OCI-LY7 (cell line): ENCODE measurements at regions not wholly inside any gene's neighbourhood (a gene's known extent, or its start where the extent isn't known, plus 50 kb on each side); places are given as distances from the start of the nearest gene placed in this dataset.

Source experiments
- BruUV-seq: library from RNA; stranded (reverse); fragments of 400-500 nt; replicated peaks from 2 replicates; lab custom pipeline; 2021; lab: Mats Ljungman, UMichigan
- CTCF ChIA-PET: fragments of 300-600 bp; sonication (Branson Sonifier 250); formaldehyde crosslinking; loops from one replicate; lab custom pipeline; 2022; ENCODE audit warnings: antibody characterized with exemption; ENCODE audit not compliant: unreplicated experiment; lab: Charles Lee
- POLR2A ChIA-PET: fragments of 300-600 bp; sonication (Branson Sonifier 250); formaldehyde crosslinking; loops from one replicate; lab custom pipeline; 2022; ENCODE audit warnings: antibody characterized with exemption; lab: Charles Lee
- DNase-seq: peaks from one replicate; pipeline ENCODE4 v3.0.0-alpha.2; 2015; ENCODE audit warnings: low spot score
- H2AFZ ChIP-seq: fragments of 200-600 bp; sonication (generic), shearing (Covaris generic); 2 replicates; pipeline ENCODE4 v1.6.1; 2014; ENCODE audit warnings: mild to moderate bottlenecking, antibody characterized with exemption, low read length, moderate library complexity
- H3K27ac ChIP-seq: fragments of 200-600 bp; sonication (generic); 2 replicates; pipeline ENCODE4 v1.5.1; 2014; ENCODE audit warnings: mixed run types, low read depth, mild to moderate bottlenecking, moderate library complexity, low read length, inconsistent platforms; ENCODE audit not compliant: poor library complexity, severe bottlenecking
- H3K36me3 ChIP-seq: fragments of 200-600 bp; sonication (generic); 2 replicates; pipeline ENCODE4 v1.6.1; 2014; ENCODE audit warnings: mild to moderate bottlenecking, antibody characterized with exemption, low read length, moderate library complexity, mixed read lengths; ENCODE audit not compliant: insufficient read depth
- H3K4me1 ChIP-seq: fragments of 200-600 bp; sonication (generic); 2 replicates; pipeline ENCODE4 v1.5.1; 2014; ENCODE audit warnings: mild to moderate bottlenecking, low read length; ENCODE audit not compliant: insufficient read depth, poor library complexity, severe bottlenecking
- H3K4me2 ChIP-seq: fragments of 200-600 bp; sonication (generic); 2 replicates; pipeline ENCODE4 v1.6.1; 2014; ENCODE audit warnings: mild to moderate bottlenecking, low read length
- H3K4me3 ChIP-seq: fragments of 200-600 bp; sonication (generic); 2 replicates; pipeline ENCODE4 v1.5.1; 2014; ENCODE audit warnings: mild to moderate bottlenecking, low read depth, low read length; ENCODE audit not compliant: poor library complexity, severe bottlenecking
- H3K79me2 ChIP-seq: fragments of 200-600 bp; sonication (generic); 2 replicates; pipeline ENCODE4 v1.6.1; 2016; ENCODE audit warnings: low read depth, mild to moderate bottlenecking, low read length, moderate library complexity, mixed read lengths; ENCODE audit not compliant: insufficient read depth
- H3K9me2 ChIP-seq: fragments of 200-600 bp; sonication (generic); 2 replicates; pipeline ENCODE4 v1.6.1; 2016; ENCODE audit warnings: mild to moderate bottlenecking, low read length, mixed read lengths; ENCODE audit not compliant: insufficient read depth
- H3K9me3 ChIP-seq: fragments of 200-600 bp; sonication (generic); 2 replicates; pipeline ENCODE4 v1.6.1; 2014; ENCODE audit warnings: mild to moderate bottlenecking, mixed run types, low read length, mixed read lengths
- H4K20me1 ChIP-seq: fragments of 200-600 bp; sonication (generic); 2 replicates; pipeline ENCODE4 v1.6.1; 2014; ENCODE audit warnings: mild to moderate bottlenecking, antibody characterized with exemption, low read length, moderate library complexity, mixed read lengths; ENCODE audit not compliant: insufficient read depth
- EZH2phosphoT487 ChIP-seq: fragments of 200-600 bp; sonication (generic); IDR thresholded peaks from 2 replicates; pipeline ENCODE4 v1.6.1; 2018; ENCODE audit warnings: low read depth, borderline replicate concordance, mild to moderate bottlenecking, mixed run types, antibody characterized with exemption, low read length, moderate library complexity, mixed read lengths
- intact Hi-C: fragments of 100-400 bp; cut with micrococcal nuclease; formaldehyde crosslinking; loops from one replicate; pipeline ENCODE4 v1.10.0; 2022; ENCODE audit not compliant: unreplicated experiment
- TF ChIP-seq, protein P1 (sequence below): fragments of 200-600 bp; sonication (generic); conservative IDR thresholded peaks from 2 replicates; pipeline ENCODE4 v1.5.1; 2014; ENCODE audit warnings: mild to moderate bottlenecking, antibody characterized with exemption, low read length, moderate library complexity, mixed read lengths

DNA sequence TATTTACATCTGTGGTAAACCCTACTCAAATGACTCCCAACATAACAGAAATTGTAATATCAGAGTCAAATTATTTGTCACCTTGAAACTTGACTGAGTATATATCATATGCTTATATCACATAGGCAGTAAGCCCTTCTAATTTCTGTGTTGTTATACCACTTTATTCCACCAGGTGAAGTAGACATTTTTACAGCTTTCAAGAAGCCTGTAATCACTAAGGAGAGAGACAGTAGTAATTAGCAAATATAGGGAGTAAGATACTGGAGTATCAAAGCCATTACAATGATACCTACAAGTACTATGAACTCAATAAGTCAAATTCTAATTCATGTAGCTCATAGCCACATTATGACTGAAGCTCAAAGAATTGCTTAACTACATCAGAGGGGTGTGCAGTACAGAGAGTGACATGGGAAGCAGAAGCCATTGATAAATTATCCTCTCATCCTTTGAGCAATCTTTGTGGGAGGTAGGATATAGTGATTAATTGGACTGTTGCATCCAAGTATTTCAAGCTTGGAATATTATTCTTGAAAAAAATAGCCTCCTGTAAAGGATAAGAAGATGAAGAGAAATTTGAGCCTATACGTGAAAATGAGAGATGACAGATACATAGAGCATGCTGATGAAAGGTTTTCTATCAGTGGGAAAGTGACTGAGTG lies 1005.9 kb downstream of the ZPLD1 start:
- intact Hi-C loops: no loop called here
- Histone ChIP-seq H3K79me2 (no peaks in the 10 kb centered on the region), H4K20me1 (no peaks in the 10 kb centered on the region), H3K36me3 (no peaks in the 10 kb centered on the region), H3K27ac (no peak overlapping the region), H3K9me3 (no peaks in the 10 kb centered on the region), H3K4me2 (no peak overlapping the region), H3K9me2 (no peaks in the 10 kb centered on the region; the same call in 1 of the 2 replicates), H3K4me3 (no peak overlapping the region), H2AFZ (no peak overlapping the region), H3K4me1 (no peaks in the 10 kb centered on the region)
- CTCF ChIA-PET: no interaction called here
- POLR2A ChIA-PET: interaction anchor here (0.5 kb wide), 1 partner anchor 801 kb away, joined by 3 read pairs; no protein-coding TSS in a partner anchor
- TF ChIP-seq, protein P1, sequence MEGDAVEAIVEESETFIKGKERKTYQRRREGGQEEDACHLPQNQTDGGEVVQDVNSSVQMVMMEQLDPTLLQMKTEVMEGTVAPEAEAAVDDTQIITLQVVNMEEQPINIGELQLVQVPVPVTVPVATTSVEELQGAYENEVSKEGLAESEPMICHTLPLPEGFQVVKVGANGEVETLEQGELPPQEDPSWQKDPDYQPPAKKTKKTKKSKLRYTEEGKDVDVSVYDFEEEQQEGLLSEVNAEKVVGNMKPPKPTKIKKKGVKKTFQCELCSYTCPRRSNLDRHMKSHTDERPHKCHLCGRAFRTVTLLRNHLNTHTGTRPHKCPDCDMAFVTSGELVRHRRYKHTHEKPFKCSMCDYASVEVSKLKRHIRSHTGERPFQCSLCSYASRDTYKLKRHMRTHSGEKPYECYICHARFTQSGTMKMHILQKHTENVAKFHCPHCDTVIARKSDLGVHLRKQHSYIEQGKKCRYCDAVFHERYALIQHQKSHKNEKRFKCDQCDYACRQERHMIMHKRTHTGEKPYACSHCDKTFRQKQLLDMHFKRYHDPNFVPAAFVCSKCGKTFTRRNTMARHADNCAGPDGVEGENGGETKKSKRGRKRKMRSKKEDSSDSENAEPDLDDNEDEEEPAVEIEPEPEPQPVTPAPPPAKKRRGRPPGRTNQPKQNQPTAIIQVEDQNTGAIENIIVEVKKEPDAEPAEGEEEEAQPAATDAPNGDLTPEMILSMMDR: peak; percentile 54
- TF ChIP-seq EZH2phosphoT487: no peak
- DNase-seq: peak; percentile 2
- no TSS peak for BruUV-seq

DNA sequence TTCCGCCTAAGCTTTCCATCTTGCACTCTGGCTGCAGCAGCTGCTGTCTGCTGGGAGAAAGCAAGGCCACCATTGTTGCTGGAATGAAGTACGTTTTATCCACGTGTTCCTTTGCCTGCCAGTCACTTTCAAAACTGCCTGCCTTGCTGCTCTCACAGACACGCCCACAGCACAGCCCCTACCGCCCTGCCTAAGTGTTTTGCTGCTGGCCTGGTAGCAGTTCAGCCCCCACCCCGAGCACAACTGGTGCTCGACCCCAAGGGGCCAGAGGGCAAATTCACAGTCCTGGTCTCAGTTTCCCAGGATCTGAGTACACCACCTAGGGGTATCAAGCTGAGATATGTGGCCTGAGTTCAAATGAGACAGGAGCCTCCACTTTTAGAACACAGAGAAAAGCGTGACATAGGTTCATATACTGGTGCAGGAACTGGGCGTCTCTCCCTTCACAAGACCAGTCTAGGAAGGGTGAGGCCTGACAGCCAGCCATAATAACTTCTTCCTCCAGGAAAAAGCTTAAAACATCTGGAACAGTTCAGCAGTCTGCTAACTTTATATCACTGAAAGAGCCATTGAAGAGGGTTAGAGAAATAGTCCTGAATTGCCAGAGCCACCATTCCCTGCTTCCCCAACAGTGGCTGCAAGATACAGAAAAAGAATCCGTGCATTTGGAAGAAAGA lies 1012.3 kb downstream of the ZPLD1 start:
- Histone ChIP-seq H3K9me3 (no peaks in the 10 kb centered on the region), H3K36me3 (no peaks in the 10 kb centered on the region), H3K4me3 (no peak overlapping the region), H3K79me2 (no peaks in the 10 kb centered on the region), H3K9me2 (no peaks in the 10 kb centered on the region), H3K27ac (no peak overlapping the region), H3K4me1 (no peaks in the 10 kb centered on the region), H2AFZ (no peak overlapping the region), H4K20me1 (no peaks in the 10 kb centered on the region), H3K4me2 (no peak overlapping the region)
- TF ChIP-seq EZH2phosphoT487: no peak
- TF ChIP-seq, protein P1: no peak
- DNase-seq: no peak
- intact Hi-C loops: no loop called here
- ChIA-PET POLR2A (interaction anchor here (0.7 kb wide), 1 partner anchor 92 kb away, joined by 3 read pairs; no protein-coding TSS in a partner anchor), CTCF (no interaction called here)
- no TSS peak for BruUV-seq

DNA sequence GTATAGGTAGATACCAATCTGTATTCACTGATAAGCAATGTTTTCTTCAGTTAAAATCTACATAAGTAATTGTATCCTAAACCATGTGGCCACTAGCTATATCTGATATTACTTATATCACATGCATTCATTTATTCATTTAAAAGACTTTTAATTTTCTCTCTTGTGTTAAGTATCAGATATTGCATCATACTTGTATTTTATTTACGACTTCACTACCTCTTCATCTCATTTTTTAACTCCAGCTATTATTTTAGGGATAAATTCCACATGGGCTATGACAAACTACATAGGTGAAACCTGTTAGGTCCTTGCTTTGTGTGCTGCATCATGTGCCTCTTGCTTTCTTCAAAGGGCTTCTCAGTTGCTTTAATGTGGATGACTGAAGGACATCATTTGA lies 1018.3 kb downstream of the ZPLD1 start:
- Histone ChIP-seq H2AFZ (no peak overlapping the region), H3K9me2 (no peaks in the 10 kb centered on the region), H3K79me2 (no peaks in the 10 kb centered on the region), H3K27ac (no peak overlapping the region), H3K4me3 (no peak overlapping the region), H3K9me3 (no peaks in the 10 kb centered on the region), H3K36me3 (no peaks in the 10 kb centered on the region), H3K4me2 (no peak overlapping the region), H4K20me1 (no peaks in the 10 kb centered on the region), H3K4me1 (no peaks in the 10 kb centered on the region)
- CTCF ChIA-PET: no interaction called here
- no TSS peak for BruUV-seq
- TF ChIP-seq, protein P1: no peak
- TF ChIP-seq EZH2phosphoT487: no peak
- DNase-seq: no peak
- intact Hi-C loops: no loop called here
- POLR2A ChIA-PET: no interaction called here
